ENCODE measurements at regions not wholly inside any gene's neighbourhood (a gene's known extent, or its start where the extent isn't known, plus 50 kb on each side); places are given as distances from the start of the nearest gene placed in this dataset.
A peak's percentile ranks its signal among the peaks of the same experiment; 100 is the strongest.

DNA sequence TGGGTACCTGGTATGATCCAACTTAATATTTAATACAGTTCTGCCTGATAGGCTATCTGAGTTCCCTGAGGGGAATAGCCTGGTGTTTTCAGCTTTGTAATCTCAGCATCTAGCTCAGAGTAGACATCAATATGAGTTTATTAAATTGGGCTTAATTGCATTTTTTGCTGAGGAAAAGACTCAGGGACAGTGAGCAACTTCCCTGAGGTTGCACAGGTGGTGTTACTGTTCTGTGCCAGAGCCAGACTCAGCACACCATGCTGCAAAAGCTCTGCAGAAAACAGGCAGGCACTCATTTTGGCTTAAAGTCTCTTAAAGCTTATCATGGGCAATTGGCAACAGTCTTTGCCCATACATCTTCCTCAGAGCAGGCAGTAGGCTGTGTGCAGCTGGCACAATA is 90.5 kb upstream of the JUN start:
- Histone ChIP-seq H3K9me3 (ENCODE audit: control insufficient read depth, low read length) (no peaks in the 10 kb centered on the region), H3K9ac (ENCODE audit: extremely low read depth, low read length, poor library complexity, severe bottlenecking) (peak overlapping the region; percentile 35), H3K36me3 (ENCODE audit: control insufficient read depth, insufficient read depth, low read length) (no peaks in the 10 kb centered on the region), H3K27ac (ENCODE audit: low read depth, low read length) (peak overlapping the region; percentile 87), H3K4me1 (ENCODE audit: control insufficient read depth, insufficient read depth, low read length) (peaks cover 17% of the 10 kb centered on the region), H3K27me3 (ENCODE audit: control insufficient read depth, insufficient read depth, low read length, poor library complexity, severe bottlenecking) (no peaks in the 10 kb centered on the region), H3K4me3 (ENCODE audit: low read length) (no peak overlapping the region)
- Mint-ChIP-seq H3K9me3 (no peaks in the 10 kb centered on the region), H3K36me3 (ENCODE audit: low read depth) (no peaks in the 10 kb centered on the region), H3K27ac (peak overlapping the region; percentile 57), H3K27me3 (ENCODE audit: insufficient read depth) (peaks cover 2% of the 10 kb centered on the region), H3K4me3 (no peak overlapping the region), H3K4me1 (peaks cover 22% of the 10 kb centered on the region)
- no peak for DNase-seq
- TF ChIP-seq, protein P1, sequence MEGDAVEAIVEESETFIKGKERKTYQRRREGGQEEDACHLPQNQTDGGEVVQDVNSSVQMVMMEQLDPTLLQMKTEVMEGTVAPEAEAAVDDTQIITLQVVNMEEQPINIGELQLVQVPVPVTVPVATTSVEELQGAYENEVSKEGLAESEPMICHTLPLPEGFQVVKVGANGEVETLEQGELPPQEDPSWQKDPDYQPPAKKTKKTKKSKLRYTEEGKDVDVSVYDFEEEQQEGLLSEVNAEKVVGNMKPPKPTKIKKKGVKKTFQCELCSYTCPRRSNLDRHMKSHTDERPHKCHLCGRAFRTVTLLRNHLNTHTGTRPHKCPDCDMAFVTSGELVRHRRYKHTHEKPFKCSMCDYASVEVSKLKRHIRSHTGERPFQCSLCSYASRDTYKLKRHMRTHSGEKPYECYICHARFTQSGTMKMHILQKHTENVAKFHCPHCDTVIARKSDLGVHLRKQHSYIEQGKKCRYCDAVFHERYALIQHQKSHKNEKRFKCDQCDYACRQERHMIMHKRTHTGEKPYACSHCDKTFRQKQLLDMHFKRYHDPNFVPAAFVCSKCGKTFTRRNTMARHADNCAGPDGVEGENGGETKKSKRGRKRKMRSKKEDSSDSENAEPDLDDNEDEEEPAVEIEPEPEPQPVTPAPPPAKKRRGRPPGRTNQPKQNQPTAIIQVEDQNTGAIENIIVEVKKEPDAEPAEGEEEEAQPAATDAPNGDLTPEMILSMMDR (conservative IDR thresholded peaks at IDR 0.05) = no peak

DNA sequence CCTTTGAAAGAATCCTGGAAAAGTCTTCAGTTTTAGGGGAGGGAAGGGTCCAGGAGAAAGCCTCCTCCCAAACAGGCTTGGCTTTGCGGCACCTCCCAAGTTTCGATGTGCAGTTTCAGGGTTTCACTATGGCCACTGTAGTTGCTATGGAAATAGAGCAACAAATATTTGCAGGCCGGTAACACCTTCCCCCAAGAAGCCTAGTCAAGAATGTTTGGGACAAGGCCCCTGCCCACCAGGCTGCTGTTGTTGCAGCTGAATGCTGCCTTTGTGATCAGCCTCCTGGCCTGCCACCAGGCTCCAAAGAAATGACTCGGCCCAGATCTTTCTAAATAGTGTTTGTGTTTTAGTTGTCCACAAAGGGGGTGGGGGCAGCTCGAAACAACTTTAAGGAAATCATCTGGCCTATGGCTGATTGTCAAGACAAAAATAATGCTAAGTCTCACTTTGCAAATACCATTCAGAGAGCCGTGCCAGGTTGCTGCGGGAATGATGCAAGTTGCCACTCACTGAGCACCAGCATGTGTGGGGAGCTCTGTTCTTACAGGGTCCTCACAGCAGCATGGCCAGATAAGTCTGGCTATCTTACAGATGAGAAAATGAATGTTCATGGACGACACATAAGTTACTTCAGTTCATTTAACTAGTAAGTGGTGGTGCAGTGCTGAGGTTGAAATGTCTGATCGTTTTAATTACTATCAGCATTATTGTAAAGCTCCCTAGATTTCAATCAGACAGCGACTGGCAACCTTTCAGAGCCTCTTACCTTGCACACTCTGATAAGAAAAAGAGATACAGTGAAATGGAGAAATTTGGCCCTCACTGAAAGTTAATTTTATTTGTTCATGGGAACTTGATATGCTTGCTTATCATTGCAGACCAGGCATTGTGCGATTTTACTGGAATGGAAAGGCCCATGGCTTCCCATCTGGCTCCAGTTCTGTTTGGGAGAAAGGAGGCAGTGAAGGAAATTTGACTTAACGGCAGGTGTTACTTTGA is 91.2 kb upstream of the JUN start:
- Histone ChIP-seq H3K4me1 (ENCODE audit: control insufficient read depth, insufficient read depth, low read length) (peaks cover 12% of the 10 kb centered on the region), H3K27ac (ENCODE audit: low read depth, low read length) (peak overlapping the region; percentile 87), H3K36me3 (ENCODE audit: control insufficient read depth, insufficient read depth, low read length) (no peaks in the 10 kb centered on the region), H3K4me3 (ENCODE audit: low read length) (no peak overlapping the region), H3K27me3 (ENCODE audit: control insufficient read depth, insufficient read depth, low read length, poor library complexity, severe bottlenecking) (no peaks in the 10 kb centered on the region), H3K9me3 (ENCODE audit: control insufficient read depth, low read length) (no peaks in the 10 kb centered on the region), H3K9ac (ENCODE audit: extremely low read depth, low read length, poor library complexity, severe bottlenecking) (peak overlapping the region; percentile 35)
- TF ChIP-seq, protein P1 (conservative IDR thresholded peaks at IDR 0.05) = no peak
- H3K27me3 Mint-ChIP-seq (ENCODE audit: insufficient read depth) = peaks cover 2% of the 10 kb centered on the region
- H3K27ac Mint-ChIP-seq = peak overlapping the region; percentile 57
- DNase-seq = peak; percentile 85
- H3K4me3 Mint-ChIP-seq = no peak overlapping the region
- WGBS, 2 experiments (ENCODE audit: insufficient coverage in 1 of 2, insufficient read length in 1 of 2) = 70 to 74% methylated on average over 4 to 12 of the region's 12 CpGs
- H3K4me1 Mint-ChIP-seq = peaks cover 21% of the 10 kb centered on the region
- no peaks in the 10 kb centered on the region for H3K9me3 Mint-ChIP-seq
- H3K36me3 Mint-ChIP-seq (ENCODE audit: low read depth) = no peaks in the 10 kb centered on the region

DNA sequence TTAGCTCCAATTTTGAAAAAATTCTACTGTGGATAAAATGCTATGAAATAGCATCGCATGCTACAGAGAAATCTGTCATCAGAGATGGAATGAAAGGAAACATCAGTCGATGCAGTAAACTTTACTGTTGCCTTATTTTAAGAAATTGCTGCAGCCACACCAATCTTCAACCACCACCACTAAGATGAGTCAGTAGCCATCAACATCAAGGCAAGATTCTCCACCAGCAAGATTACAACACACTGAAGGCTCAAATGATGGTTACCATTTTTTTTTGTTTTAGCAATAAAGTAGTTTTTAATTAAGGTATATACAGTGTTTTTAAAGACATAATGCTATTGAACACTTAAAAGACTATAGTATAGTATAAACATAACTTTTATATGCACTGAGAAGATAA is 95.6 kb upstream of the JUN start:
- no peaks in the 10 kb centered on the region for H3K36me3 Mint-ChIP-seq (ENCODE audit: low read depth)
- H3K36me3 ChIP-seq (ENCODE audit: control insufficient read depth, insufficient read depth, low read length) = no peaks in the 10 kb centered on the region
- TF ChIP-seq, protein P1 (conservative IDR thresholded peaks at IDR 0.05) = no peak

More for the DNA sequence above, 95.6 kb upstream of the JUN start:
- Histone ChIP-seq H3K9me3 (ENCODE audit: control insufficient read depth, low read length) (no peaks in the 10 kb centered on the region), H3K4me1 (ENCODE audit: control insufficient read depth, insufficient read depth, low read length) (peaks cover 17% of the 10 kb centered on the region), H3K4me3 (ENCODE audit: low read length) (no peak overlapping the region), H3K9ac (ENCODE audit: extremely low read depth, low read length, poor library complexity, severe bottlenecking) (no peak overlapping the region), H3K27me3 (ENCODE audit: control insufficient read depth, insufficient read depth, low read length, poor library complexity, severe bottlenecking) (no peaks in the 10 kb centered on the region), H3K27ac (ENCODE audit: low read depth, low read length) (no peak overlapping the region)
- Mint-ChIP-seq H3K27ac (no peak overlapping the region), H3K9me3 (no peaks in the 10 kb centered on the region), H3K27me3 (ENCODE audit: insufficient read depth) (no peaks in the 10 kb centered on the region), H3K4me1 (peaks cover 27% of the 10 kb centered on the region), H3K4me3 (no peak overlapping the region)
- 93 to 95% methylated on average over 2 of the region's 2 CpGs for WGBS, 2 experiments (ENCODE audit: insufficient coverage in 1 of 2, insufficient read length in 1 of 2)
- DNase-seq = no peak

Measured in endodermal cell (in vitro differentiated cells).